Kidney (tissue), 13 donors: ENCODE measurements at regions not wholly inside any gene's neighbourhood (a gene's known extent, or its start where the extent isn't known, plus 50 kb on each side); places are given as distances from the start of the nearest gene placed in this dataset.

ENCODE experiments used
- DNase-seq, 5 donors: peaks; one replicate each; pipeline ENCODE4 v3.0.0-alpha.2; 2013 to 2020
- FAIRE-seq: peaks from 2 replicates; lab custom pipeline; 2012; peaks lifted over from hg19 to GRCh38; lab: Jason Lieb, UNC
- H3K27ac ChIP-seq, 2 donors: one replicate each; pipeline ENCODE4 v1.7.0; 2013; ENCODE audit warnings: low read depth in 2 of 2, low read length in 2 of 2, inconsistent platforms in 1 of 2
- H3K27me3 ChIP-seq: one replicate; pipeline ENCODE4 v1.7.1; 2013; ENCODE audit warnings: low read length, inconsistent platforms; ENCODE audit not compliant: control insufficient read depth, insufficient read depth
- H3K36me3 ChIP-seq, 3 donors: one replicate each; pipeline versions ENCODE4 v1.7.0 to v1.7.1; 2013; ENCODE audit warnings: low read length in 3 of 3, control low read depth in 1 of 3, inconsistent platforms in 1 of 3; ENCODE audit not compliant: insufficient read depth in 3 of 3, control insufficient read depth in 2 of 3
- H3K4me1 ChIP-seq, 3 donors: one replicate each; pipeline versions ENCODE4 v1.7.0 to v1.7.1; 2013; ENCODE audit warnings: low read length in 3 of 3, inconsistent platforms in 1 of 3, low read depth in 1 of 3; ENCODE audit not compliant: control insufficient read depth in 2 of 3, insufficient read depth in 2 of 3
- H3K4me3 ChIP-seq, 3 donors: one replicate each; pipeline versions ENCODE4 v1.7.0 to v1.8.1; 2013; ENCODE audit warnings: low read length in 3 of 3, control low read depth in 1 of 3, inconsistent platforms in 1 of 3
- H3K9ac ChIP-seq, 3 donors: one replicate each; pipeline versions ENCODE4 v1.7.0 to v1.7.1; 2013; ENCODE audit warnings: low read length in 3 of 3, control low read depth in 1 of 3, inconsistent platforms in 1 of 3
- H3K9me3 ChIP-seq, 3 donors: one replicate each; pipeline versions ENCODE4 v1.7.0 to v1.7.1; 2013; ENCODE audit warnings: low read length in 3 of 3, control low read depth in 1 of 3, inconsistent platforms in 1 of 3; ENCODE audit not compliant: control insufficient read depth in 2 of 3, insufficient read depth in 1 of 3
- CTCF ChIP-seq: IDR thresholded peaks from 3 replicates; pipeline ENCODE4 v1.5.1; 2012; ENCODE audit warnings: mild to moderate bottlenecking, moderate library complexity, borderline replicate concordance; ENCODE audit not compliant: insufficient read depth; ENCODE audit errors: extremely low read depth
- intact Hi-C: fragments of 100-400 bp; cut with DNase I; formaldehyde crosslinking; loops from one replicate; pipeline ENCODE4 v1.11.1; 2022
- donor health status: control.
- donor health status: control.
- donor health status: control.
- donor health status: control.
- donor health status: control.
- donor health status: DM: yes; HTN: yes; CAD: no.
- donor health status: Normal renal cell carcinoma (clear cell type).

GRCh38 chr12:87464565-87464964 is 564.6 kb downstream of the C12orf50 start:
- no peaks in the 10 kb centered on the region for H3K27me3 ChIP-seq
- TF ChIP-seq CTCF = no peak
- intact Hi-C loops = no loop called here
- DNase-seq = no peak
- H3K4me1 ChIP-seq = no peaks in the 10 kb centered on the region
- FAIRE-seq = no peak
- no peaks in the 10 kb centered on the region for H3K36me3 ChIP-seq
- no peaks in the 10 kb centered on the region for H3K9me3 ChIP-seq
- H3K27ac ChIP-seq = no peak overlapping the region
- no peak overlapping the region for H3K9ac ChIP-seq
- H3K4me3 ChIP-seq = no peak overlapping the region

- Histone ChIP-seq H3K4me3 (no peak overlapping the region), H3K36me3 (no peaks in the 10 kb centered on the region)
- intact Hi-C loops = no loop called here
These were observed 585.2 kb downstream of the C12orf50 start for GRCh38 chr12:87444039-87444438.

GRCh38 chr12:87441511-87441910 is 587.7 kb downstream of the C12orf50 start:
- FAIRE-seq = no peak
- no peaks in the 10 kb centered on the region for H3K36me3 ChIP-seq
- H3K27ac ChIP-seq = no peak overlapping the region
- no peak overlapping the region for H3K4me3 ChIP-seq
- H3K9me3 ChIP-seq = no peaks in the 10 kb centered on the region
- intact Hi-C loops = no loop called here
- TF ChIP-seq CTCF = no peak
- H3K27me3 ChIP-seq = no peaks in the 10 kb centered on the region
- H3K4me1 ChIP-seq = peaks cover 0 to 4% (median 3%) of the 10 kb centered on the region in 3 donors
- H3K9ac ChIP-seq = no peak overlapping the region
- DNase-seq = no peak

More at GRCh38 chr12:87444039-87444438, 585.2 kb downstream of the C12orf50 start:
- Histone ChIP-seq H3K27me3 (no peaks in the 10 kb centered on the region), H3K9me3 (no peaks in the 10 kb centered on the region), H3K9ac (no peak overlapping the region), H3K4me1 (peaks cover 0 to 4% (median 3%) of the 10 kb centered on the region in 3 donors), H3K27ac (no peak overlapping the region)
- FAIRE-seq (no peak), DNase-seq (no peak)
- no peak for TF ChIP-seq CTCF
